K562 (cell line): ENCODE measurements at regions not wholly inside any gene's neighbourhood (a gene's known extent, or its start where the extent isn't known, plus 50 kb on each side); places are given as distances from the start of the nearest gene placed in this dataset.

ENCODE experiments used
- ATAC-seq: fragments of 200-7000 bp; cut with Tn5 transposase; 3 replicates; pipeline ENCODE4 v1.9.1; 2020; ENCODE audit warnings: moderate library complexity
- BruUV-seq: library from RNA; stranded (reverse); fragments of 400-500 nt; replicated peaks from 2 replicates; lab custom pipeline; 2021; lab: Mats Ljungman, UMichigan
- CTCF ChIA-PET: fragments of 300-600 bp; formaldehyde crosslinking; extraction: SDS; loops from one replicate; lab custom pipeline; 2021; ENCODE audit warnings: low intra/inter-chr PET ratio; lab: Yijun Ruan, JAX
- POLR2A ChIA-PET: fragments of 300-600, 350-650 bp; sonication (Branson Sonifier 250); formaldehyde crosslinking; extraction: SDS; loops from one replicate; lab custom pipeline; 2021; ENCODE audit warnings: antibody characterized with exemption, inconsistent platforms; lab: Yijun Ruan, JAX
- DNase-seq, 4 experiments: peaks; one replicate each; pipeline versions ENCODE4 v3.0.0 to v3.0.0-alpha.2; 2011 to 2018; ENCODE audit warnings: low spot score in 3 of 4, mixed read lengths in 3 of 4; ENCODE audit errors: extremely low read depth in 1 of 4
- FAIRE-seq: peaks from 2 replicates; lab custom pipeline; 2011; peaks lifted over from hg19 to GRCh38; lab: Jason Lieb, UNC
- H2AFZ ChIP-seq: 2 replicates; pipeline ENCODE4 v1.6.0; 2011; ENCODE audit warnings: low read depth, low read length, control low read depth, inconsistent platforms
- H3K27ac ChIP-seq: fragments of 200-600 bp; 3 replicates; pipeline ENCODE4 v1.8.0; 2011; ENCODE audit warnings: low read depth, mild to moderate bottlenecking, control low read depth, inconsistent platforms, low read length, moderate library complexity, mixed read lengths; ENCODE audit errors: extremely low read depth
- H3K27me3 ChIP-seq, 2 experiments: fragments of 300-600 bp in 1 of 2; 2 replicates in 1 of 2; 3 replicates in 1 of 2; pipeline versions ENCODE4 v1.6.0 to v1.8.0; 2011; ENCODE audit warnings: inconsistent platforms in 2 of 2, low read length in 2 of 2, mild to moderate bottlenecking in 1 of 2, mixed read lengths in 1 of 2, moderate library complexity in 1 of 2; ENCODE audit not compliant: control insufficient read depth in 2 of 2, insufficient read depth in 2 of 2
- H3K36me3 ChIP-seq: fragments of 300-600 bp; 3 replicates; pipeline ENCODE4 v1.8.0; 2011; ENCODE audit warnings: mild to moderate bottlenecking, low read length, inconsistent platforms; ENCODE audit not compliant: control insufficient read depth, insufficient read depth
- H3K4me1 ChIP-seq, 2 experiments: fragments of 200-600 bp in 1 of 2; replicated peaks in 1 of 2; 2 replicates in 1 of 2; 3 replicates in 1 of 2; pipeline versions ENCODE4 v1.5.1 to v1.8.0; 2011; ENCODE audit warnings: inconsistent platforms in 2 of 2, low read length in 2 of 2, mild to moderate bottlenecking in 1 of 2, mixed read lengths in 1 of 2, moderate library complexity in 1 of 2; ENCODE audit not compliant: control insufficient read depth in 2 of 2, insufficient read depth in 2 of 2
- H3K4me2 ChIP-seq: 2 replicates; pipeline ENCODE4 v1.6.1; 2011; ENCODE audit warnings: low read length, control low read depth, inconsistent platforms, mixed read lengths; ENCODE audit not compliant: insufficient read depth
- H3K4me3 ChIP-seq: fragments of 200-600 bp; sonication (generic), shearing (Covaris generic); 2 replicates; pipeline ENCODE4 v1.5.1; 2016; ENCODE audit warnings: control low read depth, inconsistent platforms
- H3K79me2 ChIP-seq: fragments of 200-600 bp; 3 replicates; pipeline ENCODE4 v1.8.0; 2011; ENCODE audit warnings: low read length, inconsistent platforms; ENCODE audit not compliant: control insufficient read depth, insufficient read depth
- H3K9ac ChIP-seq, 2 experiments: 2 replicates each; pipeline versions ENCODE4 v1.6.0 to v1.6.1; 2011; ENCODE audit warnings: low read depth in 2 of 2, low read length in 2 of 2, control low read depth in 1 of 2, inconsistent platforms in 1 of 2, mild to moderate bottlenecking in 1 of 2, mixed read lengths in 1 of 2; ENCODE audit not compliant: insufficient read depth in 1 of 2
- H3K9me1 ChIP-seq: one replicate; pipeline ENCODE4 v1.6.0; 2011; ENCODE audit warnings: inconsistent platforms, mild to moderate bottlenecking, low read length, moderate library complexity; ENCODE audit not compliant: control insufficient read depth, insufficient read depth
- H3K9me3 ChIP-seq: replicated peaks from 2 replicates; pipeline ENCODE4 v1.5.1; 2011; ENCODE audit warnings: low read depth, low read length, inconsistent platforms; ENCODE audit not compliant: control insufficient read depth, insufficient read depth
- H4K20me1 ChIP-seq: replicated peaks from 2 replicates; pipeline ENCODE4 v1.6.1; 2011; ENCODE audit warnings: low read length, inconsistent platforms, mixed read lengths; ENCODE audit not compliant: control insufficient read depth, insufficient read depth
- BCL6 ChIP-seq: fragments of 250-450 bp; sonication (Bioruptor Pico); IDR thresholded peaks from 2 replicates; pipeline ENCODE4 v1.4.0; 2020
- ETS2 ChIP-seq: IDR thresholded peaks from 2 replicates; pipeline ENCODE4 v1.6.1; 2016; ENCODE audit warnings: borderline replicate concordance, missing genetic modification characterization, mild to moderate bottlenecking, moderate library complexity, missing compliant biosample characterization; ENCODE audit not compliant: poor library complexity, severe bottlenecking
- KDM2B ChIP-seq: fragments of 250-450 bp; sonication (Bioruptor Pico); IDR thresholded peaks from 2 replicates; pipeline ENCODE4 v1.8.0; 2021; ENCODE audit warnings: mild to moderate bottlenecking, moderate library complexity
- KLF13 ChIP-seq: fragments of 450-650 bp; IDR thresholded peaks from 2 replicates; pipeline ENCODE4 v1.6.1; 2016; ENCODE audit warnings: missing genetic modification characterization, low read depth, mild to moderate bottlenecking, missing compliant biosample characterization, moderate library complexity, borderline replicate concordance
- LARP7 ChIP-seq: fragments of 450-650 bp; IDR thresholded peaks from 2 replicates; pipeline ENCODE4 v1.6.1; 2016
- MCM2 ChIP-seq: fragments of 450-650 bp; IDR thresholded peaks from 2 replicates; pipeline ENCODE4 v1.6.1; 2017; ENCODE audit warnings: low read depth, mild to moderate bottlenecking
- SETDB1 ChIP-seq: IDR thresholded peaks from one replicate; pipeline ENCODE4 v1.6.1; 2012; ENCODE audit warnings: low read length, control low read depth, inconsistent platforms
- SMAD4 ChIP-seq: fragments of 250-450 bp; sonication (Bioruptor Pico); conservative IDR thresholded peaks from 2 replicates; pipeline ENCODE4 v1.8.0; 2021; ENCODE audit warnings: inconsistent platforms, mild to moderate bottlenecking, moderate library complexity
- TCF3 ChIP-seq: sonication (generic); formaldehyde crosslinking; IDR thresholded peaks from 2 replicates; pipeline ENCODE4 v1.4.0; 2020; ENCODE audit warnings: mild to moderate bottlenecking, missing genetic modification reagents
- ZNF57 ChIP-seq: fragments of 450-650 bp; formaldehyde crosslinking; IDR thresholded peaks from 2 replicates; pipeline ENCODE4 v1.4.0; 2020; ENCODE audit warnings: mild to moderate bottlenecking, moderate library complexity
- WGBS: fragments of 100-300 bp; shearing (Covaris generic); methylation state at CpG from one replicate; pipeline ENCODE4 v1.1.6; 2016; ENCODE audit warnings: low coverage, mixed read lengths; ENCODE audit not compliant: insufficient coverage; ENCODE audit errors: missing lambda C conversion rate; 5-methylcytosine and 5-hydroxymethylcytosine counted together
- in situ Hi-C: fragments of 300-500 bp; cut with MboI; formaldehyde crosslinking; loops from 4 replicates; pipeline ENCODE4 v1.15.0; 2018; ENCODE audit warnings: inconsistent platforms, mixed read lengths
- intact Hi-C: fragments of 100-400 bp; cut with micrococcal nuclease; formaldehyde crosslinking; loops from 2 replicates; pipeline ENCODE4 v1.14.2; 2022

DNA sequence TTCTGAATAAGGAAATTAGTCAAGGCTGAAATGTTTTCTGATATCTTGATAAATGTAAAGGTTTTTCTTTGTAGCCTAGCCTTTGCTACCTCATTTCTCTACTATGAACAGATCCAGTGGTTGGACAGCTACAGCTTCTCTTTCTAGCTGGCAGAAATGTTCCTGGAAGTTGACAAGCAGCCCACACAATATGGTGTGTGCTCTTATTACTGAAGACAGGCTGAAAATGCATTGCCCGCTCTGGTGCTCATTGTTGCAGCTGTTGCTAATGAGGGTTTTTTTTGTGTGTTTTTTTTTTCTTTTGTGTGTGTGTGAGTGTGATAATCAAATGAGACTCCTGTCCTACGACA is 844.3 kb upstream of the SEMA6D start:
- Histone ChIP-seq H3K9me3 (0 out of 2 replicates have a peak, but pooled peaks cover 1% of the 10 kb centered on the region), H3K27me3 (no peaks in the 10 kb centered on the region), H3K4me2 (no peak overlapping the region), H2AFZ (no peak overlapping the region), H3K79me2 (no peaks in the 10 kb centered on the region), H3K9ac (no peak overlapping the region), H3K9me1 (no peaks in the 10 kb centered on the region), H3K4me1 (no peaks in the 10 kb centered on the region), H3K36me3 (no peaks in the 10 kb centered on the region), H3K27ac (no peak overlapping the region), H4K20me1 (no peaks in the 10 kb centered on the region), H3K4me3 (no peak overlapping the region)
- FAIRE-seq, result no peak
- POLR2A ChIA-PET, result no interaction called here
- no TSS peak for BruUV-seq
- no peak for DNase-seq
- intact Hi-C loops, result no loop called here
- ATAC-seq, result no peak
- 0% methylated on average over 2 of the region's 2 CpGs for WGBS
- in situ Hi-C loops, result no loop called here
- CTCF ChIA-PET, result no interaction called here
- no peak for TF ChIP-seq SMAD4
- no peak for TF ChIP-seq LARP7
- no peak for TF ChIP-seq ETS2 (tag)
- TF ChIP-seq BCL6, result no peak
- TF ChIP-seq SETDB1, result no peak
- TF ChIP-seq ZNF57 (CRISPR knock-in tag), result no peak
- TF ChIP-seq TCF3 (CRISPR knock-in tag), result no peak
- no peak for TF ChIP-seq MCM2
- no peak for TF ChIP-seq KDM2B (CRISPR knock-in tag)
- TF ChIP-seq KLF13 (tag), result no peak
